HEK293 (cell line): ENCODE measurements at regions not wholly inside any gene's neighbourhood (a gene's known extent, or its start where the extent isn't known, plus 50 kb on each side); places are given as distances from the start of the nearest gene placed in this dataset.

Experiments
- CTCF ChIA-PET: fragments of 350-600 bp; formaldehyde crosslinking; extraction: SDS; loops from one replicate; lab custom pipeline; 2021; ENCODE audit warnings: antibody characterized with exemption; lab: Yijun Ruan, JAX
- POLR2A ChIA-PET: fragments of 300-600 bp; formaldehyde crosslinking; extraction: SDS; loops from one replicate; lab custom pipeline; 2020; ENCODE audit warnings: antibody characterized with exemption, inconsistent platforms; lab: Yijun Ruan, JAX
- H3K27ac ChIP-seq: fragments of 200-500 bp; sonication (Bioruptor generic); 2 replicates; pipeline ENCODE4 v1.5.1; 2014; ENCODE audit warnings: low read depth, low read length, control low read depth, inconsistent platforms; ENCODE audit errors: extremely low read depth
- H3K36me3 ChIP-seq, 2 experiments: fragments of 200-500 bp in 1 of 2; sonication (Bioruptor generic) in 1 of 2; 1 replicate in 1 of 2; 2 replicates in 1 of 2; pipeline ENCODE4 v1.5.1; 2014 to 2017; ENCODE audit warnings: inconsistent platforms in 2 of 2, low read length in 2 of 2; ENCODE audit not compliant: control insufficient read depth in 2 of 2, insufficient read depth in 1 of 2
- H3K4me1 ChIP-seq: fragments of 200-500 bp; sonication (Bioruptor generic); 2 replicates; pipeline ENCODE4 v1.5.1; 2014; ENCODE audit warnings: mild to moderate bottlenecking, low read length, inconsistent platforms; ENCODE audit not compliant: control insufficient read depth, insufficient read depth
- H3K4me3 ChIP-seq: 2 replicates; pipeline ENCODE4 v1.5.1; 2011; ENCODE audit warnings: low read depth, mild to moderate bottlenecking, control low read depth, low read length, moderate library complexity
- H3K9me3 ChIP-seq: fragments of 200-500 bp; sonication (Bioruptor generic); 2 replicates; pipeline ENCODE4 v1.5.1; 2014; ENCODE audit warnings: low read depth, low read length, inconsistent platforms; ENCODE audit not compliant: control insufficient read depth, insufficient read depth
- KLF1 ChIP-seq: fragments of 450-650 bp; formaldehyde crosslinking; IDR thresholded peaks from 2 replicates; pipeline ENCODE4 v1.5.1; 2016; ENCODE audit warnings: missing biosample characterization, missing genetic modification characterization
- SP7 ChIP-seq: fragments of 450-650 bp; formaldehyde crosslinking; IDR thresholded peaks from 2 replicates; pipeline ENCODE4 v1.5.1; 2016; ENCODE audit warnings: missing biosample characterization, missing genetic modification characterization
- YY2 ChIP-seq: fragments of 450-650 bp; formaldehyde crosslinking; IDR thresholded peaks from 2 replicates; pipeline ENCODE4 v1.5.1; 2016; ENCODE audit warnings: missing biosample characterization, missing genetic modification characterization
- ZBTB20 ChIP-seq: fragments of 450-650 bp; formaldehyde crosslinking; IDR thresholded peaks from 2 replicates; pipeline ENCODE4 v1.5.1; 2016; ENCODE audit warnings: missing biosample characterization, missing genetic modification characterization
- ZNF132 ChIP-seq: fragments of 450-650 bp; formaldehyde crosslinking; IDR thresholded peaks from 2 replicates; pipeline ENCODE4 v1.5.1; 2017; ENCODE audit warnings: missing biosample characterization, missing genetic modification characterization, borderline replicate concordance
- ZNF140 ChIP-seq: fragments of 450-650 bp; formaldehyde crosslinking; IDR thresholded peaks from 2 replicates; pipeline ENCODE4 v1.5.1; 2016; ENCODE audit warnings: missing biosample characterization, missing genetic modification characterization
- ZNF146 ChIP-seq: fragments of 450-650 bp; formaldehyde crosslinking; IDR thresholded peaks from 2 replicates; pipeline ENCODE4 v1.5.1; 2016; ENCODE audit warnings: missing biosample characterization, missing genetic modification characterization
- ZNF175 ChIP-seq: fragments of 450-650 bp; formaldehyde crosslinking; IDR thresholded peaks from 2 replicates; pipeline ENCODE4 v1.5.1; 2016; ENCODE audit warnings: missing biosample characterization, missing genetic modification characterization
- ZNF394 ChIP-seq: fragments of 450-650 bp; formaldehyde crosslinking; IDR thresholded peaks from 2 replicates; pipeline ENCODE4 v1.5.1; 2016; ENCODE audit warnings: missing biosample characterization, missing genetic modification characterization, mild to moderate bottlenecking, moderate library complexity, borderline replicate concordance
- ZNF423 ChIP-seq: fragments of 450-650 bp; formaldehyde crosslinking; IDR thresholded peaks from 2 replicates; pipeline ENCODE4 v1.5.1; 2016; ENCODE audit warnings: missing biosample characterization, missing genetic modification characterization
- ZNF610 ChIP-seq: fragments of 450-650 bp; formaldehyde crosslinking; IDR thresholded peaks from 2 replicates; pipeline ENCODE4 v1.5.1; 2016; ENCODE audit warnings: missing biosample characterization, missing genetic modification characterization, borderline replicate concordance
- ZNF701 ChIP-seq: fragments of 450-650 bp; formaldehyde crosslinking; IDR thresholded peaks from 2 replicates; pipeline ENCODE4 v1.5.1; 2016; ENCODE audit warnings: missing biosample characterization, missing genetic modification characterization
- ZNF791 ChIP-seq: fragments of 450-650 bp; formaldehyde crosslinking; IDR thresholded peaks from 2 replicates; pipeline ENCODE4 v1.5.1; 2016; ENCODE audit warnings: missing biosample characterization, missing genetic modification characterization
- ZNF837 ChIP-seq: fragments of 450-650 bp; formaldehyde crosslinking; IDR thresholded peaks from 2 replicates; pipeline ENCODE4 v1.5.1; 2016; ENCODE audit warnings: missing biosample characterization, missing genetic modification characterization
- ZSCAN30 ChIP-seq: fragments of 450-650 bp; IDR thresholded peaks from 2 replicates; pipeline ENCODE4 v1.5.1; 2018; ENCODE audit warnings: missing biosample characterization, mild to moderate bottlenecking, missing genetic modification characterization, moderate library complexity
- TF ChIP-seq, protein P1 (sequence below): fragments of 450-650 bp; formaldehyde crosslinking; IDR thresholded peaks from 2 replicates; pipeline ENCODE4 v1.5.0; 2017; ENCODE audit warnings: missing biosample characterization, missing genetic modification characterization, borderline replicate concordance
- TF ChIP-seq, protein P2 (sequence below): fragments of 450-650 bp; formaldehyde crosslinking; IDR thresholded peaks from 2 replicates; pipeline ENCODE4 v1.5.1; 2016; ENCODE audit warnings: missing biosample characterization, missing genetic modification characterization
- TF ChIP-seq, protein P3 (sequence below): fragments of 450-650 bp; formaldehyde crosslinking; IDR thresholded peaks from 2 replicates; pipeline ENCODE4 v1.5.1; 2016; ENCODE audit warnings: missing biosample characterization, missing genetic modification characterization
- TF ChIP-seq, protein P4 (sequence below): fragments of 450-650 bp; formaldehyde crosslinking; IDR thresholded peaks from 2 replicates; pipeline ENCODE4 v1.5.1; 2016; ENCODE audit warnings: missing biosample characterization, missing genetic modification characterization, borderline replicate concordance
- TF ChIP-seq, protein P5 (sequence below): fragments of 450-650 bp; formaldehyde crosslinking; IDR thresholded peaks from 2 replicates; pipeline ENCODE4 v1.5.1; 2017; ENCODE audit warnings: missing biosample characterization, missing genetic modification characterization

DNA sequence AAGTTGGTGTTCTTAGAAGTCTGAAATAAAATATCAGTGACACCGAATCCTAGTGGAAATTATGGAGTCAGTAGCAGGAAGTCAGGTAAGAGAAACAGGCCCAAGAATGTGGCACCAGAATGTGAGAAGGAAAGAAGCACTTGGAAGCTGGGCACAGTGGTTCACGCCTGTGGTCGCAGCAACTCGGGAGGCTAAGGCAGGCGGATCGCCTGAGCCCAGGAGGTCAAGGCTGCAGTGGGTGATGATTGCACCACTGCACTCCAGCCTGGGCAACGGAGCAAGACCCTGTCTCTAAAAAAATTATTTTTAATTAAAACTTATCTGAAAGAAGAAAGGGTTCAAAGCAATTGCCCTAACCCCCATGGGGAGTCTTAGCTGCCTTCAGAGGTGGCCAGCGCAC lies 268.3 kb upstream of the SALL3 start (continued):
- TF ChIP-seq, protein P1, sequence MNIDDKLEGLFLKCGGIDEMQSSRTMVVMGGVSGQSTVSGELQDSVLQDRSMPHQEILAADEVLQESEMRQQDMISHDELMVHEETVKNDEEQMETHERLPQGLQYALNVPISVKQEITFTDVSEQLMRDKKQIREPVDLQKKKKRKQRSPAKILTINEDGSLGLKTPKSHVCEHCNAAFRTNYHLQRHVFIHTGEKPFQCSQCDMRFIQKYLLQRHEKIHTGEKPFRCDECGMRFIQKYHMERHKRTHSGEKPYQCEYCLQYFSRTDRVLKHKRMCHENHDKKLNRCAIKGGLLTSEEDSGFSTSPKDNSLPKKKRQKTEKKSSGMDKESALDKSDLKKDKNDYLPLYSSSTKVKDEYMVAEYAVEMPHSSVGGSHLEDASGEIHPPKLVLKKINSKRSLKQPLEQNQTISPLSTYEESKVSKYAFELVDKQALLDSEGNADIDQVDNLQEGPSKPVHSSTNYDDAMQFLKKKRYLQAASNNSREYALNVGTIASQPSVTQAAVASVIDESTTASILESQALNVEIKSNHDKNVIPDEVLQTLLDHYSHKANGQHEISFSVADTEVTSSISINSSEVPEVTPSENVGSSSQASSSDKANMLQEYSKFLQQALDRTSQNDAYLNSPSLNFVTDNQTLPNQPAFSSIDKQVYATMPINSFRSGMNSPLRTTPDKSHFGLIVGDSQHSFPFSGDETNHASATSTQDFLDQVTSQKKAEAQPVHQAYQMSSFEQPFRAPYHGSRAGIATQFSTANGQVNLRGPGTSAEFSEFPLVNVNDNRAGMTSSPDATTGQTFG (tag by site-specific recombination): no peak
- TF ChIP-seq ZNF394 (tag by site-specific recombination): no peak
- no peak for TF ChIP-seq ZNF837 (tag by site-specific recombination)
- TF ChIP-seq, protein P2, sequence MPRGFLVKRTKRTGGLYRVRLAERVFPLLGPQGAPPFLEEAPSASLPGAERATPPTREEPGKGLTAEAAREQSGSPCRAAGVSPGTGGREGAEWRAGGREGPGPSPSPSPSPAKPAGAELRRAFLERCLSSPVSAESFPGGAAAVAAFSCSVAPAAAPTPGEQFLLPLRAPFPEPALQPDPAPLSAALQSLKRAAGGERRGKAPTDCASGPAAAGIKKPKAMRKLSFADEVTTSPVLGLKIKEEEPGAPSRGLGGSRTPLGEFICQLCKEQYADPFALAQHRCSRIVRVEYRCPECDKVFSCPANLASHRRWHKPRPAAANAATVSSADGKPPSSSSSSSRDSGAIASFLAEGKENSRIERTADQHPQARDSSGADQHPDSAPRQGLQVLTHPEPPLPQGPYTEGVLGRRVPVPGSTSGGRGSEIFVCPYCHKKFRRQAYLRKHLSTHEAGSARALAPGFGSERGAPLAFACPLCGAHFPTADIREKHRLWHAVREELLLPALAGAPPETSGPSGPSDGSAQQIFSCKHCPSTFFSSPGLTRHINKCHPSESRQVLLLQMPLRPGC (tag by site-specific recombination): no peak
- TF ChIP-seq ZNF146 (tag by site-specific recombination): no peak
- TF ChIP-seq, protein P3, sequence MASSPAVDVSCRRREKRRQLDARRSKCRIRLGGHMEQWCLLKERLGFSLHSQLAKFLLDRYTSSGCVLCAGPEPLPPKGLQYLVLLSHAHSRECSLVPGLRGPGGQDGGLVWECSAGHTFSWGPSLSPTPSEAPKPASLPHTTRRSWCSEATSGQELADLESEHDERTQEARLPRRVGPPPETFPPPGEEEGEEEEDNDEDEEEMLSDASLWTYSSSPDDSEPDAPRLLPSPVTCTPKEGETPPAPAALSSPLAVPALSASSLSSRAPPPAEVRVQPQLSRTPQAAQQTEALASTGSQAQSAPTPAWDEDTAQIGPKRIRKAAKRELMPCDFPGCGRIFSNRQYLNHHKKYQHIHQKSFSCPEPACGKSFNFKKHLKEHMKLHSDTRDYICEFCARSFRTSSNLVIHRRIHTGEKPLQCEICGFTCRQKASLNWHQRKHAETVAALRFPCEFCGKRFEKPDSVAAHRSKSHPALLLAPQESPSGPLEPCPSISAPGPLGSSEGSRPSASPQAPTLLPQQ (tag by site-specific recombination): no peak
- no peak for TF ChIP-seq SP7

DNA sequence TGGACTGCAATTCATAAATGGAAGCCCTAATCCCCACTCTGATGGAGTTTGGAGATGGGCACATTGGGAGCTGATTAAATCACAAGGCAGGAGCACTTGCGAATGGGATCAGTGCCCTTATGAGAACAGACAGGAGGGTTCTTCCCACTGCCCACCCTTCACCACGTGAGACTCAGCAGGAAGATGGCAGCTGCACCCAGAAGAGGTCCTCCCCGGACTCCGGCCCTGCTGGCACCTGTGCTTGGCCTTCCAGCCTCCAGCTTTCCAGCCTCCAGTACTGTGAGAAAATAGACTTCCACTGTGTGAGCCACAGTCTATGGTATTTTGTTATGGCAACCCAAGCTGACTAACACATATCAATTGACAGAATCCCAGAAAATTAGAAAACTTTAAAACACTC lies 267.6 kb upstream of the SALL3 start:
- Histone ChIP-seq H3K9me3 (peaks cover 8% of the 10 kb centered on the region), H3K4me3 (no peak overlapping the region), H3K4me1 (no peaks in the 10 kb centered on the region), H3K36me3 (no peaks in the 10 kb centered on the region), H3K27ac (no peak overlapping the region)
- POLR2A ChIA-PET: no interaction called here
- CTCF ChIA-PET: no interaction called here
- TF ChIP-seq ZNF610 (tag by site-specific recombination) (no peak), ZNF140 (tag by site-specific recombination) (no peak), ZNF701 (tag by site-specific recombination) (no peak), ZBTB20 (tag by site-specific recombination) (no peak), ZNF132 (tag by site-specific recombination) (no peak), ZNF175 (tag by site-specific recombination) (no peak), KLF1 (tag by site-specific recombination) (no peak), ZNF423 (tag by site-specific recombination) (no peak), ZSCAN30 (no peak), YY2 (tag by site-specific recombination) (no peak), ZNF791 (tag by site-specific recombination) (no peak)
- TF ChIP-seq, protein P2 (tag by site-specific recombination): no peak
- TF ChIP-seq, protein P4, sequence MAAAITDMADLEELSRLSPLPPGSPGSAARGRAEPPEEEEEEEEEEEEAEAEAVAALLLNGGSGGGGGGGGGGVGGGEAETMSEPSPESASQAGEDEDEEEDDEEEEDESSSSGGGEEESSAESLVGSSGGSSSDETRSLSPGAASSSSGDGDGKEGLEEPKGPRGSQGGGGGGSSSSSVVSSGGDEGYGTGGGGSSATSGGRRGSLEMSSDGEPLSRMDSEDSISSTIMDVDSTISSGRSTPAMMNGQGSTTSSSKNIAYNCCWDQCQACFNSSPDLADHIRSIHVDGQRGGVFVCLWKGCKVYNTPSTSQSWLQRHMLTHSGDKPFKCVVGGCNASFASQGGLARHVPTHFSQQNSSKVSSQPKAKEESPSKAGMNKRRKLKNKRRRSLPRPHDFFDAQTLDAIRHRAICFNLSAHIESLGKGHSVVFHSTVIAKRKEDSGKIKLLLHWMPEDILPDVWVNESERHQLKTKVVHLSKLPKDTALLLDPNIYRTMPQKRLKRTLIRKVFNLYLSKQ: no peak
- TF ChIP-seq, protein P5, sequence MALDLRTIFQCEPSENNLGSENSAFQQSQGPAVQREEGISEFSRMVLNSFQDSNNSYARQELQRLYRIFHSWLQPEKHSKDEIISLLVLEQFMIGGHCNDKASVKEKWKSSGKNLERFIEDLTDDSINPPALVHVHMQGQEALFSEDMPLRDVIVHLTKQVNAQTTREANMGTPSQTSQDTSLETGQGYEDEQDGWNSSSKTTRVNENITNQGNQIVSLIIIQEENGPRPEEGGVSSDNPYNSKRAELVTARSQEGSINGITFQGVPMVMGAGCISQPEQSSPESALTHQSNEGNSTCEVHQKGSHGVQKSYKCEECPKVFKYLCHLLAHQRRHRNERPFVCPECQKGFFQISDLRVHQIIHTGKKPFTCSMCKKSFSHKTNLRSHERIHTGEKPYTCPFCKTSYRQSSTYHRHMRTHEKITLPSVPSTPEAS (tag by site-specific recombination): no peak
